GM19452 (cell line): ENCODE measurements at regions not wholly inside any gene's neighbourhood (a gene's known extent, or its start where the extent isn't known, plus 50 kb on each side); places are given as distances from the start of the nearest gene placed in this dataset.

Experiments
- ATAC-seq: cut with Tn5 transposase; IDR thresholded peaks from one replicate; pipeline ENCODE4 v1.9.1; 2021; ENCODE audit not compliant: unreplicated experiment

GRCh38 chr2:105625632-105626031 is 119.1 kb upstream of the NCK2 start:
- no peak for ATAC-seq

- ATAC-seq = no peak
Observed at GRCh38 chr2:105621038-105621437, 123.7 kb upstream of the NCK2 start.

DNA sequence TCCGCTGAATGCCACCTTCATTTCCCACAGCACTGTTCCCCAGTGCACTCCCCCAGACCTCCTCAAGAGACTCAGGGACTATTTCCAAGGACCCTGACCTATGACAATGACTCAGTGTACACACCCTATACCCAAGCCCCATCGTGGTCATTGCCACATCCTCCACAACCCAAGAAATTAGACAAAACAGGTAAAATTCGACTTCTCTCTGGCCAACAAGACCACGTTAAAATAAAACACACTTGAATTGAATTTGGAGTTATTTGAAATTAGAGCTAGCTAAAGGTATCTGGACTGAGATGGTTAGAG is 126.4 kb upstream of the NCK2 start:
- no peak for ATAC-seq

DNA sequence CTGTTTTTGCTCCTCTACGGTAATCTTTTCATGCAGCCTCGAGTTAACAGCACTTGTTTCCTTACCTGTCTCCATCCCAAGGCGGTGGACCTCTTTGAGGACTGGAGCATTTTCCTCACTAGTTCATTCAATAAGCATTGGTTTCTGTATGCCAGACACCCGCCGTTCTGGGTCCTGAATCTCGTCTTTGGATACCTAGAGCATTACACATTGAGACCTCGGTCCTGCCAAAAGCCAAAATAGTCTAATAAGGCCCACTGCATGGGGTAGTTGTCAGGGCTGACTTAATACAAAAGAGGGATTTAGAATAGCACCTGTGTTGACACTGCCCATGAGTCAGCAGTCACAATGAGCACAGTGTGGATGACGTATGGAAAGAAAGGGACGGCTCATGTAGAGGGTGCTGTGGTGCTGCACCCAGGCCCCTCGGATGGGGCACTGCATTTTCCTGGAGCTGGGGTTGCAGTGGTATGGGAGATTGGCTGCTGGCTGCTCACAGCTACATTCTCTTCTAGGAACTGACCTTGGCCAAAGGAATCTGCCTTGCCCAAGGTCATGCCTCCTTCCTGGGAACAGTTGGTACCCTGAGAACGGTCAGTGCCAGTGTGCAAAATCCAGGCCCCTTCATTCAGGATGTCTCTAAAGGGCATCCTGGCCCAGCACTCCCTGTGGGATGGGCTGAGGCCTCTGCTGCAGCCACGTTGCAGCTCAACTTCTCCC is 126.9 kb upstream of the NCK2 start:
- ATAC-seq = no peak

GRCh38 chr2:105615305-105615704 is 129.4 kb upstream of the NCK2 start:
- no peak for ATAC-seq

- no peak for ATAC-seq
Observed at GRCh38 chr2:105611811-105612424, 132.8 kb upstream of the NCK2 start.

GRCh38 chr2:105611333-105611637 is 133.4 kb upstream of the NCK2 start:
- no peak for ATAC-seq

- ATAC-seq = no peak
Observed at GRCh38 chr2:105610576-105611332, 134.0 kb upstream of the NCK2 start.

DNA sequence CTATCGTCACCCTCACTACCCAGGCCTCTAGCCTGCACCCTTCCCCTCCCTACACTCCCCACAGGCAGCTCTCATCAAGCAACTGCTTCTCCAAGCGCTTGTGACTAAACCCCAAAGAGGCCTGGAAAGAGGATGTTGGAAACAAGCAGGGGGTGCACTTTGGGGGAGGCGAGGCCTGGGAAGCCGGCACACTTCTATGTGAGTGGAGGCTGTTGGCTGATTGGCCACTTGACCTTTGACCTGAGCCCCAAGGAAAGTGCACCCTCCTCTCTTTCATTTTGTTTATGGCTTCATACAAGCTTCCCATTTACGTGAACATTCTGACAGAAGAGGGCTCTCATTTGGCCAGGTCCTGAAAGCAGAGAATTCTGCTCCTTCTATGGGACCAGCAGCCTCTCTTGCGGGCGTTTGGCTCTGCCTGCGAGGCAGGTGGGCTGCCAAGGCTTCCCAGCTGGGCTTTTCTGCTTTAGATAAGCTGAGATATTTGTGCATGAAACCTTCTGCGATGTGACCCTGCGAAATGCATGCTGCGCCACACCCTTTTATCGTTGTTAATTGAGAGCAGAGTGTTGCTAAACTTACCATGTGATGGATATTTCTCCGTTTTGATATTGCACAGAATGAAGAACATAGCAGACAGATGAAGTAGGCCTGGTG is 134.8 kb upstream of the NCK2 start:
- no peak for ATAC-seq

DNA sequence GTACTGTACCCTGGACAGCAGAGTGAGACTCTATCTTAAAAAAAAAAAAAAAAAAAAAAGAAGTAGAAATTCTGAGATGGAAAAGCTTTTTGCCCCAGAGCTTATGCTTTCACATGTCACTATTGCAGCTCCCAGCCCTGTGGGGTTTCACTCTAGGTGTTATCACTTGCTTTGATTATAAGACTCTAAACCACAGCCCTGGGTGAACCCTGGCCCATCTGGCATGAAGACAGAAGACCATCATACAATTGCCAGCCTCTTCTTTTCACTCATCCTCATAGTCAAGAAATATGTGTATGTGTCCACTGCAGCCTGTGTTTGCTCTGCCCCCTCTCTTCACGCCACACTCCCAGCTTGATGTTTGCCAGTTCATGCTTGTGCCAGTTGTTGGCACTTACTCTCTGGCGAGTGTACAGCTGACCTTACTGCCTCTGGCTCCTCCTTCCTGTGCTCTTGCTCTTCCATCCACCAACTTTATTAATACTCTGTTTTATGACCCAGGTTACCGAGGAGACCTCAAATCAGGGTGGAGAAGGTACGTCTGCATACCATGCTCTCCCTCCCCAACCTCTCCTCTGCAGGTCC is 136.7 kb upstream of the NCK2 start:
- ATAC-seq = no peak

DNA sequence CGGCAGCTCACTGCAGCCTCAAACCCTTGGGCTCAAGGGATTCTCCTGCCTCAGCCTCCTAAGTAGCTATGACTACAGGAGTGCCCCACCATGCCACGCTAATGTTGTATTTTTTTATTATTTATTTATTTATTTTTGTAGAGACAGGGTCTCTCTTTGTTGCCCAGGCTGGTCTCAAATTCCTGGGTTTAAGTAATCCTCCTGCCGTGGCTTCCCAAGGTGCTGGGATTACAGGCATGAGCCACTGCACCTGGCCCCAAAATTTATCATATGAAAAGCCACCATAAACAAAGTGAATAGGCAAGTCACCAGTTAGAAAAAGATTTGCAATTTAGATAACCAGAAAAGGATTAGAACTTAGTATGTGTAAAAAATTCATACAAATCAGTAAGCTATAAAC is 138.6 kb upstream of the NCK2 start:
- ATAC-seq = no peak

DNA sequence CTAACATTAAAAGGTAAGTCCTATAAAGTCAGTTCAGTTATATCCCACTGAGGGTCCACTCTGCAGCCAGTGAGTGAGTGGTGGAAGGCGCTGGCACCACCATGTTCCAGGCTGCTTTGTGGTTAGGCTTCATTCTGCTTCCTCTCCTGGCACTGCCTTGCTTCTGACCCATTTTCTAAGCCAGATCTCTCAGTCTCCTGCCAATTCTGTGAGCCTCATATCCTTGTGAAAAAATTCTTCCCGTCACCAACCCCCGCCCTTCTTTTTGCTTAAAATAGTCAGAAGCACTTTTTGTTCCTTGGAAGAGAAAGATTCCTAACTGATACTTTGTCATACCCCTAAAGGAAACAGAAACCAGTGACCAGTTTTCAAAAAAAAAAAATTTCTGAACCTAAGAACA is 139.8 kb upstream of the NCK2 start:
- no peak for ATAC-seq

- no peak for ATAC-seq
Observed at GRCh38 chr2:105600949-105601794, 143.5 kb upstream of the NCK2 start.

GRCh38 chr2:105600602-105600948 is 144.1 kb upstream of the NCK2 start:
- ATAC-seq = no peak

DNA sequence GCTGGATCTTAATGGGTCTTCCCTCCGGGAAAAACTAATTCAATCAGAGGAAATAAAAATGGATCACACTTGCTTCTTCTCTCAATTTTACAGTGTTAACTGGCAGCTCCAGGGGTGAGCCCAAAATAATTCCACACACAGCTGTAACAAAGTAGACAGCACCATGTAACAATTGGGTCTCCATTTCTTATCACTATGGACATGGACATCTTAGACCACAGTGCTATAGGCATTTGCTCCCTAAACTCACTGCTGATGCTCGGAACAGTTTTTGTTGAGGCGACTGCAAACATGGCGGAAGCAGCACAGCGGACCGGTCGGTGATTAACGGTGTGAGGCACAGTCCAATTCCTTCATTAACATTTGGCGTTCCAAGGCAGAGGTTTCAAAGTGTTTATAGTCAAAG is 144.7 kb upstream of the NCK2 start:
- ATAC-seq = no peak

GRCh38 chr2:105598829-105599698 is 145.6 kb upstream of the NCK2 start:
- no peak for ATAC-seq

GRCh38 chr2:105597806-105598803 is 146.6 kb upstream of the NCK2 start:
- no peak for ATAC-seq

DNA sequence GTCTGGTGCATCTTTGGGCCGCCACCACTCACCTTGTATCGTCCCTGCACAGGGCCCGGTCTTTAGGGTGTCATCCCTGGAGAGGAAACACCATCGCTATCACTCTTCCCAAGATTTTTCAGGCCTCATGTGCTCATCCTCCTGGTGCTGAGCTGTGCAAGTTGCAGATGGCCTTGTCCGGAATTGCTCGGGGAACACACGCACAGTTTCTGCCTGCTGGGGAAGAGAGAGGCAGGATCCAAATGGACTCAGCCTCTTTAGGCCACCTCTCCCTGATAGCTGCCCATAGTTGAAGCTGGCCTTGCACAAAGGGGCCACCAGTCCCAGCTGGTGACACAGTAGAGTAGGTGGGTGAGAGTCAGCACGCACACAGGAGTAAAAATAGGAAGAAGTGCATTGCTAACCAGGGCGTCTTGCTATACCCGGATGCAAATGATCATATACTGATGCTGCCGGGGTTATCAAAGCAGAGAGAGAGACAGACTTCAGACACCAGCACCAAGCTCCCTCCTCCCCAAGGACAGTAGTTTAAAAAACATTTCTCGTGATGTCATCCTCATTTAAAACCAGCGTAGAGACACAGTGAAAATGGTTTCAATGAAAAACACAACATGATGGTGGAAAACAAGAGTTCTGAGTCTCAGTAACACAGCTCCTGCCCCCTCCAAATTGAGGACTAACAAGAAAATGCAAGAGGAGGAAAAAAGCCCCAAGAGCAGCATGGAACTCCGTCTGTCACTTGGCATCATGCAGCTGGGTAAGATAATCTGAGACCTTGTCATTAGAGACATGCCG is 147.5 kb upstream of the NCK2 start:
- no peak for ATAC-seq
